SH-SY5Y (cell line): ENCODE measurements at regions not wholly inside any gene's neighbourhood (a gene's known extent, or its start where the extent isn't known, plus 50 kb on each side); places are given as distances from the start of the nearest gene placed in this dataset.

ENCODE experiments used
- GATA2 ChIP-seq: IDR thresholded peaks from 2 replicates; pipeline ENCODE4 v1.6.1; 2011; ENCODE audit warnings: mild to moderate bottlenecking, low read depth, low read length
- GATA3 ChIP-seq: IDR thresholded peaks from 2 replicates; pipeline ENCODE4 v1.6.1; 2011; ENCODE audit warnings: low read depth, mild to moderate bottlenecking, low read length, moderate library complexity

GRCh38 chr5:8408258-8408657 lies 539.3 kb downstream of the MTRR start:
- TF ChIP-seq GATA2 (no peak), GATA3 (no peak)
